Keratinocyte (primary cell): ENCODE measurements at regions not wholly inside any gene's neighbourhood (a gene's known extent, or its start where the extent isn't known, plus 50 kb on each side); places are given as distances from the start of the nearest gene placed in this dataset.

Experiments
- DNase-seq: peaks from one replicate; pipeline ENCODE4 v3.0.0-alpha.2; 2011; ENCODE audit warnings: low read depth, missing footprints, low spot score
- FAIRE-seq: peaks from 2 replicates; lab custom pipeline; 2011; peaks lifted over from hg19 to GRCh38; lab: Jason Lieb, UNC
- H2AFZ ChIP-seq: 2 replicates; pipeline ENCODE4 v1.6.0; 2012; ENCODE audit warnings: low read length, control low read depth, inconsistent platforms; ENCODE audit not compliant: control insufficient read depth
- H3K27ac ChIP-seq: 2 replicates; pipeline ENCODE4 v1.5.1; 2011; ENCODE audit warnings: low read length; ENCODE audit not compliant: control insufficient read depth, insufficient read depth
- H3K27me3 ChIP-seq: 3 replicates; pipeline ENCODE4 v1.6.0; 2011; ENCODE audit warnings: low read length; ENCODE audit not compliant: control insufficient read depth, insufficient read depth; ENCODE audit errors: extremely low read depth
- H3K36me3 ChIP-seq, 2 experiments: 2 replicates in 1 of 2; 3 replicates in 1 of 2; pipeline ENCODE4 v1.5.1; 2011; ENCODE audit warnings: low read length in 2 of 2, mild to moderate bottlenecking in 1 of 2; ENCODE audit not compliant: control insufficient read depth in 2 of 2, insufficient read depth in 2 of 2; ENCODE audit errors: extremely low read depth in 1 of 2
- H3K4me1 ChIP-seq: 3 replicates; pipeline ENCODE4 v1.5.1; 2011; ENCODE audit warnings: low read length; ENCODE audit not compliant: control insufficient read depth, insufficient read depth; ENCODE audit errors: extremely low read depth
- H3K4me2 ChIP-seq: 3 replicates; pipeline ENCODE4 v1.6.0; 2011; ENCODE audit warnings: low read depth, low read length; ENCODE audit not compliant: control insufficient read depth, insufficient read depth; ENCODE audit errors: extremely low read depth
- H3K4me3 ChIP-seq, 3 experiments: fragments of 200-600 bp in 1 of 3; sonication (generic) in 1 of 3; 2 replicates in 2 of 3; 3 replicates in 1 of 3; pipeline ENCODE4 v1.5.1; 2011 to 2016; ENCODE audit warnings: low read length in 3 of 3, mild to moderate bottlenecking in 3 of 3, control low read depth in 2 of 3, inconsistent platforms in 1 of 3, low read depth in 1 of 3, mixed read lengths in 1 of 3, mixed run types in 1 of 3, moderate library complexity in 1 of 3; ENCODE audit not compliant: control insufficient read depth in 2 of 3, insufficient read depth in 2 of 3; ENCODE audit errors: extremely low read depth in 1 of 3
- H3K79me2 ChIP-seq: 2 replicates; pipeline ENCODE4 v1.6.0; 2012; ENCODE audit warnings: low read length; ENCODE audit not compliant: control insufficient read depth, insufficient read depth
- H3K9ac ChIP-seq: 3 replicates; pipeline ENCODE4 v1.6.0; 2011; ENCODE audit warnings: low read length; ENCODE audit not compliant: control insufficient read depth, insufficient read depth; ENCODE audit errors: extremely low read depth
- H3K9me1 ChIP-seq: 3 replicates; pipeline ENCODE4 v1.6.0; 2011; ENCODE audit warnings: low read length; ENCODE audit not compliant: control insufficient read depth, insufficient read depth; ENCODE audit errors: extremely low read depth
- H3K9me3 ChIP-seq: 2 replicates; pipeline ENCODE4 v1.5.1; 2012; ENCODE audit warnings: low read depth, low read length; ENCODE audit not compliant: control insufficient read depth
- H4K20me1 ChIP-seq: 3 replicates; pipeline ENCODE4 v1.6.0; 2011; ENCODE audit warnings: low read length; ENCODE audit not compliant: control insufficient read depth, insufficient read depth; ENCODE audit errors: extremely low read depth
- CTCF ChIP-seq, 3 experiments: IDR thresholded peaks in 1 of 3; conservative IDR thresholded peaks in 1 of 3; optimal IDR thresholded peaks in 1 of 3; 2 replicates in 2 of 3; 3 replicates in 1 of 3; pipeline versions ENCODE3 to v1.5.1; 2011; ENCODE audit warnings: low read length in 3 of 3, mild to moderate bottlenecking in 3 of 3, moderate library complexity in 2 of 3, control low read depth in 1 of 3, inconsistent platforms in 1 of 3; ENCODE audit not compliant: insufficient read depth in 2 of 3; ENCODE audit errors: extremely low read depth in 1 of 3
- EZH2 ChIP-seq: IDR thresholded peaks from one replicate; pipeline ENCODE4 v1.6.1; 2012; ENCODE audit warnings: inconsistent platforms, mild to moderate bottlenecking, low read length, moderate library complexity
- dilution Hi-C: fragments of 300-500 bp; cut with MboI; formaldehyde crosslinking; loops from one replicate; pipeline ENCODE4 v1.7.0; 2020; ENCODE audit warnings: low sequenced_read_pairs; ENCODE audit not compliant: extremely low pct_ligation_motif_present

GRCh38 chr4:126451237-126451873 is 1136.6 kb downstream of the FAT4 start:
- dilution Hi-C loops = no loop called here
- H3K9me3 ChIP-seq = no peaks in the 10 kb centered on the region
- no peaks in the 10 kb centered on the region for H3K27me3 ChIP-seq
- H3K4me3 ChIP-seq = no peak overlapping the region
- no peaks in the 10 kb centered on the region for H3K79me2 ChIP-seq
- no peak overlapping the region for H2AFZ ChIP-seq
- FAIRE-seq (no peak), DNase-seq (no peak)
- no peak overlapping the region for H3K4me2 ChIP-seq
- H4K20me1 ChIP-seq = no peaks in the 10 kb centered on the region
- H3K4me1 ChIP-seq = no peaks in the 10 kb centered on the region
- H3K36me3 ChIP-seq = no peaks in the 10 kb centered on the region
- TF ChIP-seq EZH2 = no peak
- no peak for TF ChIP-seq CTCF (optimal IDR thresholded peaks at IDR 0.05 in 1 of 3, IDR thresholded peaks at IDR 0.05 in 1 of 3, conservative IDR thresholded peaks at IDR 0.05 in 1 of 3; ENCODE audit: extremely low read depth in 1 of 3, insufficient read depth in 2 of 3, low read length in 3 of 3)
- no peaks in the 10 kb centered on the region for H3K9me1 ChIP-seq
- no peak overlapping the region for H3K27ac ChIP-seq
- no peak overlapping the region for H3K9ac ChIP-seq

GRCh38 chr4:126455865-126456264 is 1141.1 kb downstream of the FAT4 start:
- Histone ChIP-seq H3K9me3 (no peaks in the 10 kb centered on the region), H2AFZ (no peak overlapping the region), H3K4me2 (no peak overlapping the region), H3K27ac (no peak overlapping the region), H4K20me1 (no peaks in the 10 kb centered on the region), H3K36me3 (no peaks in the 10 kb centered on the region), H3K9ac (no peak overlapping the region), H3K9me1 (no peaks in the 10 kb centered on the region), H3K79me2 (no peaks in the 10 kb centered on the region), H3K27me3 (no peaks in the 10 kb centered on the region), H3K4me1 (no peaks in the 10 kb centered on the region), H3K4me3 (no peak overlapping the region)
- no peak for DNase-seq
- dilution Hi-C loops = no loop called here
- TF ChIP-seq CTCF (optimal IDR thresholded peaks at IDR 0.05 in 1 of 3, IDR thresholded peaks at IDR 0.05 in 1 of 3, conservative IDR thresholded peaks at IDR 0.05 in 1 of 3; ENCODE audit: extremely low read depth in 1 of 3, insufficient read depth in 2 of 3, low read length in 3 of 3) (no peak), EZH2 (no peak)
- no peak for FAIRE-seq
